ENCODE measurements at regions not wholly inside any gene's neighbourhood (a gene's known extent, or its start where the extent isn't known, plus 50 kb on each side); places are given as distances from the start of the nearest gene placed in this dataset.
"Not testable (repeated sequence)": the region's sequence is repeated elsewhere in the genome, so short reads cannot be mapped to it uniquely, and the experiment has no call there.

GRCh38 chrX:102846544-102847236, 90.4 kb upstream of the RAB40AL start:
- Histone ChIP-seq H3K27me3 (no peaks in the 10 kb centered on the region), H3K27ac (no peak overlapping the region), H3K36me3 (no peaks in the 10 kb centered on the region), H3K9me3 (no peaks in the 10 kb centered on the region), H3K4me3 (ENCODE audit: low read depth in 1 of 2, low read length in 1 of 2) (no peak overlapping the region), H3K4me1 (ENCODE audit: control insufficient read depth in 1 of 2, insufficient read depth in 1 of 2, low read depth in 1 of 2, low read length in 1 of 2) (no peaks in the 10 kb centered on the region)
- TF ChIP-seq, protein P1, sequence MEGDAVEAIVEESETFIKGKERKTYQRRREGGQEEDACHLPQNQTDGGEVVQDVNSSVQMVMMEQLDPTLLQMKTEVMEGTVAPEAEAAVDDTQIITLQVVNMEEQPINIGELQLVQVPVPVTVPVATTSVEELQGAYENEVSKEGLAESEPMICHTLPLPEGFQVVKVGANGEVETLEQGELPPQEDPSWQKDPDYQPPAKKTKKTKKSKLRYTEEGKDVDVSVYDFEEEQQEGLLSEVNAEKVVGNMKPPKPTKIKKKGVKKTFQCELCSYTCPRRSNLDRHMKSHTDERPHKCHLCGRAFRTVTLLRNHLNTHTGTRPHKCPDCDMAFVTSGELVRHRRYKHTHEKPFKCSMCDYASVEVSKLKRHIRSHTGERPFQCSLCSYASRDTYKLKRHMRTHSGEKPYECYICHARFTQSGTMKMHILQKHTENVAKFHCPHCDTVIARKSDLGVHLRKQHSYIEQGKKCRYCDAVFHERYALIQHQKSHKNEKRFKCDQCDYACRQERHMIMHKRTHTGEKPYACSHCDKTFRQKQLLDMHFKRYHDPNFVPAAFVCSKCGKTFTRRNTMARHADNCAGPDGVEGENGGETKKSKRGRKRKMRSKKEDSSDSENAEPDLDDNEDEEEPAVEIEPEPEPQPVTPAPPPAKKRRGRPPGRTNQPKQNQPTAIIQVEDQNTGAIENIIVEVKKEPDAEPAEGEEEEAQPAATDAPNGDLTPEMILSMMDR (IDR thresholded peaks at IDR 0.05), result no peak

DNA sequence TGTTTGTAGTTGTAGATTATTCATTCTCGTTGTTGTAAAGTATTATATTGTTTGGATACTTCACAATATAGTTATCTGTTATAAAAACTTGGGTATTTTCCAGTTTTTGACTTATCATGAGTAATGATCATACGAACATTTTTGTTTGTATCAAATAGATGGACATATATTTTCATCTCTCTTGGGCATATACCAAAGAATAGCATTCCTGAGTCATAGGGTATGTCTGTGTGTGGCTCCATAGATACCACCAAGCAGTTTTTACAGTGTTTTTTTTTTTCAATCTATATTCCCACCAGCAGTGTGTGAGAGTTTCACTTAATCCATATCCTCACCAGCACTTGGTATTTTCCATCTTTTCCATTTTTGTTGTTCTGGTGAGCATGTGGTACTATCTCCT, 89.7 kb upstream of the RAB40AL start:
- Histone ChIP-seq H3K27me3 (no peaks in the 10 kb centered on the region), H3K4me3 (ENCODE audit: low read depth in 1 of 2, low read length in 1 of 2) (no peak overlapping the region), H3K4me1 (ENCODE audit: control insufficient read depth in 1 of 2, insufficient read depth in 1 of 2, low read depth in 1 of 2, low read length in 1 of 2) (no peaks in the 10 kb centered on the region), H3K9me3 (no peaks in the 10 kb centered on the region), H3K36me3 (no peaks in the 10 kb centered on the region), H3K27ac (no peak overlapping the region)
- TF ChIP-seq, protein P1 (IDR thresholded peaks at IDR 0.05), result no peak

DNA sequence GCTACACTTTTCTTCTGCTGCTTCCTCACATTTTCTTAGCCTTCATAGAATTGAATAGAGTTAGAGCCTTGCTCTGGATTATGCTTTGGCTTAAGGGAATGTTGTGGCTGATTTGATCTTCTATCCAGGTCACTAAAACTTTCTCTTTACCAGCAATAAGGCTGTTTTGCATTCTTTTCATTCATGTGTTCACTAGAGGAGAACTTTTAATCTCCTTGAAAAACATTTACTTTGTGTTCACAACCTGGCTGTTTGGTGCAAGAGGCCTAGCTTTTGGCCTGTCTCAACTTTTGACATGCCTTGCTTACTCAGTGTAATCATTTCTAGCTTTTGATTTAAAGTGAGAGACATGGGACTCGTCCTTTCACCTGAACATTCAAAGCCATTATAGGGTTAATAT, 87.7 kb upstream of the RAB40AL start:
- Histone ChIP-seq H3K36me3 (no peaks in the 10 kb centered on the region), H3K4me1 (ENCODE audit: control insufficient read depth in 1 of 2, insufficient read depth in 1 of 2, low read depth in 1 of 2, low read length in 1 of 2) (no peaks in the 10 kb centered on the region), H3K4me3 (ENCODE audit: low read depth in 1 of 2, low read length in 1 of 2) (no peak overlapping the region), H3K27ac (no peak overlapping the region), H3K27me3 (no peaks in the 10 kb centered on the region), H3K9me3 (no peaks in the 10 kb centered on the region)
- TF ChIP-seq, protein P1 (IDR thresholded peaks at IDR 0.05), result no peak

- not testable (repeated sequence) for H3K27me3 ChIP-seq; H3K4me1 ChIP-seq (ENCODE audit: control insufficient read depth in 1 of 2, insufficient read depth in 1 of 2, low read depth in 1 of 2, low read length in 1 of 2); H3K36me3 ChIP-seq; H3K4me3 ChIP-seq (ENCODE audit: low read depth in 1 of 2, low read length in 1 of 2); H3K9me3 ChIP-seq; H3K27ac ChIP-seq
These were observed 78.1 kb upstream of the RAB40AL start for GRCh38 chrX:102858826-102859549.

DNA sequence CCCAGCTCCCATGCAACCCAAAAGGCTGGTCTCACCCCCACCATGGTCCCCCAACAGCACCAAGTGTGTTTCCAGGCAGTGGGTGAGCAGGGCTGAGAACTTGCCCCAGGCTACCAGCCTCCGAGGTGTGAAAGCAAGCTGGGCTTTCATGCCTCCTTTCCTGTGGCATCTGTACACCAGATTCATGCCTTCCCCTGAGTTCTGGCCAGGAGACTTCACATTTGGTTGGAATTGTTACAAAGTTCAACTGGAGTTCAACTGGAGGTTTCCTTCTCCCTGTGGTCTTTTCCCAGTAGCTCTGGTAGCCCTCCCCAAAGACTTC, 77.6 kb upstream of the RAB40AL start:
- Histone ChIP-seq H3K4me1 (ENCODE audit: control insufficient read depth in 1 of 2, insufficient read depth in 1 of 2, low read depth in 1 of 2, low read length in 1 of 2) (no peaks in the 10 kb centered on the region), H3K27ac (no peak overlapping the region), H3K4me3 (ENCODE audit: low read depth in 1 of 2, low read length in 1 of 2) (no peak overlapping the region), H3K27me3 (no peaks in the 10 kb centered on the region), H3K36me3 (no peaks in the 10 kb centered on the region), H3K9me3 (no peaks in the 10 kb centered on the region)
- TF ChIP-seq, protein P1 (IDR thresholded peaks at IDR 0.05), result no peak

GRCh38 chrX:102860235-102860634, 76.8 kb upstream of the RAB40AL start:
- no peaks in the 10 kb centered on the region for H3K9me3 ChIP-seq
- H3K27me3 ChIP-seq, result no peaks in the 10 kb centered on the region
- no peak overlapping the region for H3K27ac ChIP-seq
- peaks cover 2% of the 10 kb centered on the region for H3K36me3 ChIP-seq
- no peaks in the 10 kb centered on the region for H3K4me1 ChIP-seq (ENCODE audit: control insufficient read depth in 1 of 2, insufficient read depth in 1 of 2, low read depth in 1 of 2, low read length in 1 of 2)
- no peak overlapping the region for H3K4me3 ChIP-seq (ENCODE audit: low read depth in 1 of 2, low read length in 1 of 2)
- TF ChIP-seq, protein P1 (IDR thresholded peaks at IDR 0.05), result no peak

Data from neutrophil (primary cell).